CD4-positive, alpha-beta memory T cell (primary cell): ENCODE measurements at regions not wholly inside any gene's neighbourhood (a gene's known extent, or its start where the extent isn't known, plus 50 kb on each side); places are given as distances from the start of the nearest gene placed in this dataset.
A peak's percentile ranks its signal among the peaks of the same experiment; 100 is the strongest.

ENCODE experiments used
- CTCF ChIA-PET: fragments of 350-600 bp; sonication (Branson Sonifier 250); formaldehyde crosslinking; loops from one replicate; lab custom pipeline; 2021; ENCODE audit warnings: inconsistent platforms; ENCODE audit not compliant: partially characterized antibody; lab: Charles Lee
- POLR2A ChIA-PET: fragments of 350-600 bp; sonication (Branson Sonifier 250); formaldehyde crosslinking; loops from one replicate; lab custom pipeline; 2021; ENCODE audit not compliant: partially characterized antibody; lab: Charles Lee
- DNase-seq, 5 donors: peaks; one replicate each; pipeline versions ENCODE4 v3.0.0 to v3.0.0-alpha.2; 2020 to 2022; ENCODE audit warnings: mixed read lengths in 1 of 5
- H3K27ac ChIP-seq: one replicate; pipeline ENCODE4 v1.7.0; 2013; ENCODE audit warnings: low read depth, low read length
- H3K27me3 ChIP-seq: 2 replicates; pipeline ENCODE4 v1.7.0; 2013; ENCODE audit warnings: mild to moderate bottlenecking, low read length, moderate library complexity; ENCODE audit not compliant: insufficient read depth
- H3K36me3 ChIP-seq: 2 replicates; pipeline ENCODE4 v1.7.0; 2013; ENCODE audit warnings: mild to moderate bottlenecking, low read length, moderate library complexity; ENCODE audit not compliant: insufficient read depth
- H3K4me1 ChIP-seq: 2 replicates; pipeline ENCODE4 v1.7.0; 2013; ENCODE audit warnings: mild to moderate bottlenecking, low read length, moderate library complexity; ENCODE audit not compliant: insufficient read depth
- H3K4me3 ChIP-seq, 2 donors: one replicate each; pipeline ENCODE4 v1.7.0; 2013; ENCODE audit warnings: low read length in 2 of 2, mild to moderate bottlenecking in 1 of 2
- H3K9me3 ChIP-seq, 2 donors: one replicate each; pipeline ENCODE4 v1.7.0; 2013; ENCODE audit warnings: low read length in 2 of 2, control low read depth in 1 of 2; ENCODE audit not compliant: control insufficient read depth in 1 of 2
- H3K27ac Mint-ChIP-seq, 7 donors: one replicate each; pipeline ENCODE4 v1.8.0; 2020 to 2021; ENCODE audit warnings: mixed read lengths in 7 of 7, mild to moderate bottlenecking in 6 of 7, inconsistent platforms in 3 of 7, moderate library complexity in 3 of 7
- H3K27me3 Mint-ChIP-seq, 2 donors: one replicate each; pipeline ENCODE4 v1.8.0; 2020 to 2021; ENCODE audit warnings: mixed read lengths in 2 of 2
- H3K36me3 Mint-ChIP-seq, 2 donors: one replicate each; pipeline ENCODE4 v1.8.0; 2020 to 2021; ENCODE audit warnings: mixed read lengths in 2 of 2, inconsistent platforms in 1 of 2, mild to moderate bottlenecking in 1 of 2
- H3K4me1 Mint-ChIP-seq, 4 donors: one replicate each; pipeline ENCODE4 v1.8.0; 2020 to 2021; ENCODE audit warnings: mixed read lengths in 4 of 4, mild to moderate bottlenecking in 1 of 4
- H3K4me3 Mint-ChIP-seq, 8 donors: one replicate each; pipeline ENCODE4 v1.8.0; 2020 to 2021; ENCODE audit warnings: mixed read lengths in 8 of 8, mild to moderate bottlenecking in 7 of 8, moderate library complexity in 6 of 8, inconsistent platforms in 3 of 8
- H3K9me3 Mint-ChIP-seq, 8 donors: one replicate each; pipeline ENCODE4 v1.8.0; 2020 to 2021; ENCODE audit warnings: mixed read lengths in 8 of 8, mild to moderate bottlenecking in 5 of 8, inconsistent platforms in 3 of 8, moderate library complexity in 1 of 8
- intact Hi-C: fragments of 100-400 bp; cut with micrococcal nuclease; formaldehyde crosslinking; loops from one replicate; pipeline ENCODE4 v1.15.1; 2023

DNA sequence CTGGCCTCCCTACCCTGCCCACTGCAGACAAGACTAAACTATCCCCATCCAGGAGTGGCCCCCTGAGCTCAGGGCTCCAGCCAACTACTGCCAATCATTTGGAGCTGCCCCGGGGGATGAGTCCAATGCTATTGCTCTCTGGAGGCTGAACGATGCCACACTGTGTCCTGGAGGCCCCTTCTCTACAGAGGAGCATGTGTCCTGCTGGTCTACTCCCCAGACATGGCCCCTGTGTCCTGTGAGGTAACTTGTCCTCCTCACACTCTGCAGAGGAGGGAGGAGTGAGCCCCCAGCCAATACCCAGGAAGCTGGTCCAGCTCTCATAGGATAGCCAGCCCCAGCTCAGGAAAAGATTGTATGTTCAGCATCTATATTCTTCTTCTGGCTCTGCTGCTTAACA lies 159.1 kb upstream of the GPR12 start:
- H3K4me1 Mint-ChIP-seq = peaks cover 4 to 5% (median 4%) of the 10 kb centered on the region in 4 donors
- H3K4me3 Mint-ChIP-seq = no peak overlapping the region
- intact Hi-C loops = no loop called here
- ChIA-PET POLR2A (no interaction called here), CTCF (interaction anchor here (3.3 kb wide), 1 partner anchor 11 kb away, joined by 25 read pairs; no protein-coding TSS in a partner anchor)
- Histone ChIP-seq H3K27ac (no peak overlapping the region), H3K27me3 (no peaks in the 10 kb centered on the region), H3K36me3 (no peaks in the 10 kb centered on the region), H3K4me1 (peaks cover 4% of the 10 kb centered on the region), H3K4me3 (no peak overlapping the region), H3K9me3 (no peaks in the 10 kb centered on the region)
- H3K9me3 Mint-ChIP-seq = no peaks in the 10 kb centered on the region
- no peaks in the 10 kb centered on the region for H3K36me3 Mint-ChIP-seq
- H3K27me3 Mint-ChIP-seq = peaks cover 21 to 30% of the 10 kb centered on the region in 2 donors
- H3K27ac Mint-ChIP-seq = no peak overlapping the region
- DNase-seq = no peak

DNA sequence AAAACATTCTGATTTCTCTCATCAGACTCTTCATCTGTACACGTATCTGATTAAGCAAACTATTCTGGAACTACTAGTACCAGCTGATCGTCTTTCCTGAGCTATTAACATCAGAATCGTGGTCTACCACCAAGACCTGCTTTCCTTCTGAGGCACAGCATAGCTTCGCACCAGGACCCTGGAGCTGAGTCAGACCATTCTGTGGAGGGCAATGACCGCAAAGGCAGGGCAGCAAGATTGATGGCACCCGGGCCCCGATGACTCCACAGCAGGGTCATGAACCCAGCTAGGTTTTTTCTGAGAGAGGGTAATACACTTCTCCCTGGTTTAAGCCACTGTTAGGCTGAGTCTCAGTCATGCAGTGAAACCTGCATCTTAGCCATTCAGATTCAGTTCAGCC lies 158.7 kb upstream of the GPR12 start:
- no peaks in the 10 kb centered on the region for H3K9me3 ChIP-seq
- no peak overlapping the region for H3K4me3 ChIP-seq
- ChIA-PET CTCF (interaction anchor here (0.9 to 3.3 kb wide), 2 partner anchors 11 to 443 kb away, joined by 3 to 25 read pairs; no protein-coding TSS in a partner anchor), POLR2A (no interaction called here)
- peaks cover 21 to 30% of the 10 kb centered on the region in 2 donors for H3K27me3 Mint-ChIP-seq
- intact Hi-C loops = no loop called here
- H3K27ac Mint-ChIP-seq = no peak overlapping the region
- H3K9me3 Mint-ChIP-seq = no peaks in the 10 kb centered on the region
- H3K36me3 Mint-ChIP-seq = no peaks in the 10 kb centered on the region
- peaks cover 8% of the 10 kb centered on the region for H3K4me1 ChIP-seq
- no peak overlapping the region for H3K4me3 Mint-ChIP-seq
- no peak for DNase-seq
- peaks cover 7 to 9% (median 8%) of the 10 kb centered on the region in 4 donors for H3K4me1 Mint-ChIP-seq
- H3K27ac ChIP-seq = no peak overlapping the region
- no peaks in the 10 kb centered on the region for H3K27me3 ChIP-seq
- no peaks in the 10 kb centered on the region for H3K36me3 ChIP-seq

DNA sequence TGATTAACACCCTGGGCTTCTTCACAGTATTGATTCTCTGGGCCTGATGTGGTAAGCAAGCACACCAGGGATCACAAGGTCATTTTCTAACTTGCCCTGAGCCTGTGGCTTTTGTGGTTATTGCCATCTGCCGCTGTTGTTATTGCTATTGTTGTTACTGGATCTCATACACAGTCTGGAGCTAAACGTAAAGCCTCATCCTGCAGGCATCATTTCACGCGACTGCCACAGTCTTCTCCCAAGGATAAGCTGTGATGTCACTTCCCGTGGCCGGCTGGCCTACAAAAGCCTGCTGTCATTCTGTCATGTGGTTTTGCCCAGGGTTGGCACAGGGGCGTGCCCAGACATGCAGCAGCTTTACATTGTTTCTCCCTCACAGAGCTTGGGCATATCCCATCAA lies 154.0 kb upstream of the GPR12 start:
- Mint-ChIP-seq H3K27me3 (peaks cover 2 to 13% of the 10 kb centered on the region in 2 donors), H3K4me3 (peak overlapping the region in 1 of 8 donors; percentile 5), H3K9me3 (no peaks in the 10 kb centered on the region), H3K4me1 (peaks cover 7 to 9% (median 8%) of the 10 kb centered on the region in 4 donors), H3K36me3 (no peaks in the 10 kb centered on the region), H3K27ac (peak overlapping the region in 1 of 7 donors; percentile 29)
- POLR2A ChIA-PET = no interaction called here
- Histone ChIP-seq H3K4me3 (no peak overlapping the region), H3K9me3 (no peaks in the 10 kb centered on the region), H3K27me3 (no peaks in the 10 kb centered on the region), H3K27ac (no peak overlapping the region), H3K36me3 (no peaks in the 10 kb centered on the region), H3K4me1 (peaks cover 8% of the 10 kb centered on the region)
- no peak for DNase-seq
- CTCF ChIA-PET = interaction anchor here (1.6 to 2.4 kb wide), 2 partner anchors 15 to 19 kb away, joined by 3 to 30 read pairs; no protein-coding TSS in a partner anchor
- intact Hi-C loops = no loop called here

DNA sequence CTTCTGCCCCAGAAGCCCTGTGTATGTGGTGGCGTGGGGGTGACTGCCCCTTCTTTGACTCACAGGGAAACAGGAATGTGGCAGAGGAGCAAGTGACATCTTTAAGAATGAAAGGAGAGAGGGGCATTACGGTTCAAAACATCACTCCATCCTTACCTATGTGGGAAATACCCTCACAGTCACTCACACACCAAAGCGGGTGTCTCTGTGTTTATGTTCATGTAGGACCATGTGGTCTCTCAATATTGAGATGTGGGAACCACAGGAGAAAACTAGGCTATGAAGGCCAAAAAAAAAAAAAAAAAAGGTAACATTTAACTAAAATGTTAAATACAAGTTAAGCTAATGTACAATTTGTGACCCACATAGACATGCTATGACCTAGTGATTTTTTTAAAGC lies 153.6 kb upstream of the GPR12 start:
- H3K4me3 Mint-ChIP-seq = no peak overlapping the region

DNA sequence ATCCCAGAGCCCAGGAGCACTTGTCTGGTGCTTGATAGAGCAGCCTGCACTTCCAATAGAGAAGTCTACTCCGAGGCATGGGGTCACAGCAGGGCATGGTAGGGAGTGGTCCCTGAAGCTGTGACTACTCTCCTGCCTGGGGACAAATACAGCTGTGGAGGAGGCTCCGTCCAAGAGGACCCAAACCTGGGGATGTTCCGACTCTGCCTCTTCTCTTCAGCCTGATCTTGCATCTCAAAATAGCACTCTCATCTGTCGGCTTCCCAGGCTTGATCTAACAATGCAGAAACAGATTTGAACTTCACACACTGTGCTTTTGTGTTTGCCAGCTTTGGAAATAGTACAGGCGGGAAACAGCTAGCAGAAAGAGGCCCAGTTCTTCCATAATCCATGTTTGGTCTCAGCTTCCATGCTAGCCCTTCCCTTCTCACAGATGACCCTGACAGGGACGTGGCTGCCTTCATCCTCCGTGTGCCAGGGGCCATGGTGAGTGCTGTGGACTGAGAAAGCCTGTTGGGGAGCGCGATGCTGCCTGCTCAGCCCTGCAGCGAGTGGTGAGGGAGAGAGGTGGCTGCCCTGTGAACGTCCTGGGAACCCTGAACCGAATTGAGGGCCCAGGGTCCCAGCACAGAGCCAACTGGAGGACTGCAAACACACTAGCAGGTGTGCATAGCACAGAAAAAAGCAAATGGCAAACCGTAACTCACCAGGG lies 150.3 kb upstream of the GPR12 start:
- Mint-ChIP-seq H3K4me1 (peaks cover 7 to 9% (median 8%) of the 10 kb centered on the region in 4 donors), H3K4me3 (no peak overlapping the region), H3K27me3 (peaks cover 8 to 21% of the 10 kb centered on the region in 2 donors), H3K36me3 (no peaks in the 10 kb centered on the region), H3K9me3 (peaks cover 0 to 1% (median 0%) of the 10 kb centered on the region in 8 donors), H3K27ac (no peak overlapping the region)
- Histone ChIP-seq H3K27me3 (no peaks in the 10 kb centered on the region), H3K4me3 (no peak overlapping the region), H3K9me3 (no peaks in the 10 kb centered on the region), H3K4me1 (peaks cover 8% of the 10 kb centered on the region), H3K27ac (no peak overlapping the region), H3K36me3 (no peaks in the 10 kb centered on the region)
- DNase-seq = no peak
- ChIA-PET POLR2A (no interaction called here), CTCF (interaction anchor here (1.6 kb wide), 1 partner anchor 19 kb away, joined by 5 read pairs; no protein-coding TSS in a partner anchor)
- intact Hi-C loops = no loop called here

More for the DNA sequence above, 153.6 kb upstream of the GPR12 start:
- Histone ChIP-seq H3K36me3 (no peaks in the 10 kb centered on the region), H3K4me1 (peaks cover 8% of the 10 kb centered on the region), H3K27ac (no peak overlapping the region), H3K27me3 (no peaks in the 10 kb centered on the region), H3K4me3 (no peak overlapping the region), H3K9me3 (no peaks in the 10 kb centered on the region)
- no peaks in the 10 kb centered on the region for H3K9me3 Mint-ChIP-seq
- peaks cover 7 to 9% (median 8%) of the 10 kb centered on the region in 4 donors for H3K4me1 Mint-ChIP-seq
- ChIA-PET POLR2A (no interaction called here), CTCF (interaction anchor here (1.6 to 2.4 kb wide), 2 partner anchors 16 to 20 kb away, joined by 3 to 30 read pairs; no protein-coding TSS in a partner anchor)
- intact Hi-C loops = no loop called here
- no peak overlapping the region for H3K27ac Mint-ChIP-seq
- no peak for DNase-seq
- H3K36me3 Mint-ChIP-seq = no peaks in the 10 kb centered on the region
- H3K27me3 Mint-ChIP-seq = peaks cover 4 to 8% of the 10 kb centered on the region in 2 donors

DNA sequence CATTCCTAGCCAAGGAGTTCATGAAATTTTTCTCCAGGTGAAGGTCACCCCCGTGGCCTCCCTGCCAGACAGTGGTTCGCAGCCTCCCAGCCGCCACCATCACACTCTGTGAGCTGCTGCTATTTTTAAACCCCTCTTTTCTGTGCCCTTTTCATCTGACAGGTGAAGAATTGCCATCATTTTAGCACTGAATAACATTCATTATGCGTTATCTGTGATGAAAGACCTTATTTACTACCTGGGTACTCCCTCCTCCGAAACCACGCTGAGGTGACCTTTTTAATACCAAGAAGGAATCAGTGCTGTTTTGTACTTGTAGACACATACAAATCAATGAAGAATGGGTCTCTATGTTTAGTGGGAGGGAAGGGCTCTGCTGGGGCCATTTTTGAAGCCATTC lies 148.9 kb upstream of the GPR12 start:
- no peak overlapping the region for H3K4me3 Mint-ChIP-seq
- no peak overlapping the region for H3K4me3 ChIP-seq
- intact Hi-C loops = no loop called here
- no peaks in the 10 kb centered on the region for H3K36me3 ChIP-seq
- H3K9me3 Mint-ChIP-seq = peaks cover 0 to 1% (median 0%) of the 10 kb centered on the region in 8 donors
- H3K9me3 ChIP-seq = no peaks in the 10 kb centered on the region
- H3K4me1 Mint-ChIP-seq = peaks cover under 1 to 2% (median under 1%) of the 10 kb centered on the region in 4 donors
- H3K27ac Mint-ChIP-seq = no peak overlapping the region
- POLR2A ChIA-PET = no interaction called here
- H3K27ac ChIP-seq = no peak overlapping the region
- CTCF ChIA-PET = no interaction called here
- H3K4me1 ChIP-seq = peaks cover 2% of the 10 kb centered on the region
- H3K36me3 Mint-ChIP-seq = no peaks in the 10 kb centered on the region
- H3K27me3 ChIP-seq = no peaks in the 10 kb centered on the region
- H3K27me3 Mint-ChIP-seq = peaks cover 8 to 26% of the 10 kb centered on the region in 2 donors
- DNase-seq = no peak

DNA sequence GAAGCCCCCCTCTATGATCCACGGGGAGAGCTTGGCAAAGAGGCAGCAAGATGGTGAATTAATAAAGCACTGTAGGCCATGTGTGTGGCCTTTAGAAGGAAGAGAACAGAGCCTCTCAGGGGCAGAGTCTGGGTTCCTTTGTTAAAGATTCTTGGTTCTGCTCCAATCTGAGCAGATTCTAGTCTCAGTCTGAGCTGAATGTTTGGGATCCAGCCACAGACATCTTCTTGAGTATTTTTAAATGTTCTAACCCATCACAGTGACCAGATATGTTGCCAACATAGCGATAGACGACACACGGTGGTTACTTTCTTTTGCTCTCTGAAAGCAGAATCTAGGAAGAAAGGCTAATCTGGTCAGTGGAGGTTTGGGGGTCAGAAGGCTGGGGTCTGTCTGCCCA lies 147.5 kb upstream of the GPR12 start:
- Histone ChIP-seq H3K36me3 (no peaks in the 10 kb centered on the region), H3K27ac (no peak overlapping the region), H3K9me3 (no peaks in the 10 kb centered on the region), H3K4me1 (no peaks in the 10 kb centered on the region), H3K4me3 (no peak overlapping the region), H3K27me3 (no peaks in the 10 kb centered on the region)
- peaks cover 0 to 3% (median 0%) of the 10 kb centered on the region in 8 donors for H3K9me3 Mint-ChIP-seq
- ChIA-PET CTCF (no interaction called here), POLR2A (no interaction called here)
- H3K36me3 Mint-ChIP-seq = no peaks in the 10 kb centered on the region
- DNase-seq = no peak
- peaks cover 8 to 28% of the 10 kb centered on the region in 2 donors for H3K27me3 Mint-ChIP-seq
- intact Hi-C loops = no loop called here
- H3K4me1 Mint-ChIP-seq = no peaks in the 10 kb centered on the region
- no peak overlapping the region for H3K4me3 Mint-ChIP-seq
- H3K27ac Mint-ChIP-seq = no peak overlapping the region
